ENCODE measurements at regions not wholly inside any gene's neighbourhood (a gene's known extent, or its start where the extent isn't known, plus 50 kb on each side); places are given as distances from the start of the nearest gene placed in this dataset.
A peak's percentile ranks its signal among the peaks of the same experiment; 100 is the strongest.

- no peak overlapping the region for H3K27ac ChIP-seq (ENCODE audit: low read depth, low read length)
- H4K91ac ChIP-seq (replicated peaks; ENCODE audit: insufficient read length, low read length): no peak overlapping the region
- no peak overlapping the region for H2BK120ac ChIP-seq (replicated peaks; ENCODE audit: low read depth, low read length)
- no peaks in the 10 kb centered on the region for H4K20me1 ChIP-seq (replicated peaks in 1 of 2; ENCODE audit: control insufficient read depth in 1 of 2, insufficient read depth in 2 of 2, low read length in 2 of 2)
- H2BK12ac ChIP-seq (ENCODE audit: low read depth, low read length): no peak overlapping the region
- H3K27me3 ChIP-seq (replicated peaks in 1 of 4; ENCODE audit: control insufficient read depth in 3 of 4, extremely low read depth in 1 of 4, insufficient read depth in 3 of 4, low read length in 3 of 4): no peaks in the 10 kb centered on the region; a peak in 1 of 7 replicates
- H3K14ac ChIP-seq (ENCODE audit: insufficient read length): no peak overlapping the region
- H3K56ac ChIP-seq (replicated peaks; ENCODE audit: insufficient read length, low read depth, low read length): no peak overlapping the region
- no peak overlapping the region for H4K5ac ChIP-seq (ENCODE audit: insufficient read length, low read depth, low read length)
- H3K4me2 ChIP-seq (ENCODE audit: insufficient read depth in 1 of 2, low read depth in 2 of 2, low read length in 2 of 2): no peak overlapping the region
- H3K79me2 ChIP-seq (ENCODE audit: control insufficient read depth in 1 of 2, insufficient read depth in 2 of 2, low read length in 2 of 2): no peaks in the 10 kb centered on the region
- no peak overlapping the region for H3K9ac ChIP-seq (replicated peaks in 1 of 4; ENCODE audit: extremely low read depth in 1 of 4, low read depth in 3 of 4, low read length in 3 of 4)
- H2AK5ac ChIP-seq (ENCODE audit: low read depth, low read length): no peak overlapping the region
- DNase-seq (ENCODE audit: low read depth in 1 of 2, low spot score in 2 of 2) (no peak), FAIRE-seq (peak; percentile 94)
- no peaks in the 10 kb centered on the region for H3K9me3 ChIP-seq (ENCODE audit: insufficient read depth in 2 of 2, low read depth in 1 of 2, low read length in 1 of 2)
- H2AFZ ChIP-seq (ENCODE audit: low read length): peak overlapping the region; percentile 89
- no peak overlapping the region for H3K4me3 ChIP-seq (ENCODE audit: extremely low read depth in 1 of 4, insufficient read depth in 2 of 4, low read depth in 3 of 4, low read length in 4 of 4)
- no peak overlapping the region for H3K18ac ChIP-seq (ENCODE audit: extremely low read depth, low read length)
- ChIA-PET CTCF (ENCODE audit: partially characterized antibody) (interaction anchor here (0.6 to 3.7 kb wide), 70 partner anchors 9 to 890 kb away, joined by 3 to 41 read pairs (median 4); partner anchors contain the start of gene OLIG2), POLR2A (ENCODE audit: partially characterized antibody) (interaction anchor here (0.7 to 1.5 kb wide), 3 partner anchors 9 to 187 kb away, joined by 3 to 5 read pairs (median 4); no protein-coding TSS in a partner anchor)
- H3K4ac ChIP-seq (replicated peaks; ENCODE audit: insufficient read length, low read depth, low read length): no peak overlapping the region
- H3K36me3 ChIP-seq (ENCODE audit: control insufficient read depth in 2 of 4, insufficient read depth in 4 of 4, low read length in 3 of 4): no peaks in the 10 kb centered on the region
- TF ChIP-seq RAD21 (IDR thresholded peaks at IDR 0.05 in 1 of 2, conservative IDR thresholded peaks at IDR 0.05 in 1 of 2; ENCODE audit: low read depth in 2 of 2, low read length in 2 of 2): peak; percentile 79 to 88
- no peak for TF ChIP-seq TBP (IDR thresholded peaks at IDR 0.05; ENCODE audit: low read depth, low read length)
- TF ChIP-seq CTCF (IDR thresholded peaks at IDR 0.05; ENCODE audit: control extremely low read depth in 1 of 3, insufficient read depth in 1 of 3, low read depth in 1 of 3, low read length in 3 of 3): peak; percentile 45 to 84 (median 82)
- TF ChIP-seq KDM5A (IDR thresholded peaks at IDR 0.05; ENCODE audit: low read length): no peak
- TF ChIP-seq CHD2 (IDR thresholded peaks at IDR 0.05; ENCODE audit: low read length): peak; percentile 24; the same call in 1 of the 2 replicates
- peak; percentile 24; the same call in 1 of the 2 replicates for TF ChIP-seq GABPA (IDR thresholded peaks at IDR 0.05; ENCODE audit: borderline replicate concordance, insufficient read depth, low read length)
- H3K79me1 ChIP-seq (ENCODE audit: low read depth, low read length): no peaks in the 10 kb centered on the region
- 0 out of 2 replicates have a peak overlapping the region, but pooled peaks have one; percentile 86 for H2BK20ac ChIP-seq (ENCODE audit: low read length)
- no peak overlapping the region for H2BK5ac ChIP-seq (ENCODE audit: low read depth, low read length)
- no peak overlapping the region for H3K23ac ChIP-seq (ENCODE audit: insufficient read length)
- peaks cover 0 to 2% (median 0%) of the 10 kb centered on the region in 4 experiments; a peak in 1 of 7 replicates for H3K4me1 ChIP-seq (replicated peaks in 1 of 4; ENCODE audit: control insufficient read depth in 3 of 4, insufficient read depth in 4 of 4, low read length in 3 of 4)
- no peak overlapping the region for H4K8ac ChIP-seq (ENCODE audit: extremely low read depth, insufficient read depth, low read length)
- WGBS, 2 experiments (ENCODE audit: extremely low coverage in 1 of 2, insufficient coverage in 1 of 2, insufficient read length in 1 of 2, insufficient replicate concordance in 2 of 2, low coverage in 1 of 2, low lambda C conversion rate in 2 of 2, missing lambda C conversion rate in 1 of 2): 67% methylated on average over 22 of the region's 23 CpGs; no CpG with 5 or more reads in 1 of the 2 experiments
- H2BK15ac ChIP-seq (ENCODE audit: low read length): no peak overlapping the region; the same call in 1 of the 2 replicates
- H3K23me2 ChIP-seq (ENCODE audit: low read depth, low read length): no peaks in the 10 kb centered on the region
Measured at GRCh38 chr21:32940079-32941014, 85.4 kb upstream of the OLIG2 start.
